GM12878 (cell line): ENCODE measurements at regions not wholly inside any gene's neighbourhood (a gene's known extent, or its start where the extent isn't known, plus 50 kb on each side); places are given as distances from the start of the nearest gene placed in this dataset.

Source experiments
- ATAC-seq: fragments of 200-7000 bp; cut with Tn5 transposase; 3 replicates; pipeline ENCODE4 v1.9.1; 2020; ENCODE audit warnings: mild to moderate bottlenecking, moderate library complexity
- BruUV-seq: library from RNA; stranded (reverse); fragments of 400-500 nt; replicated peaks from 2 replicates; lab custom pipeline; 2021; lab: Mats Ljungman, UMichigan
- CTCF ChIA-PET: fragments of 300-600 bp; sonication (Branson Sonifier 250); formaldehyde crosslinking; extraction: SDS; loops from one replicate; lab custom pipeline; 2021; ENCODE audit warnings: inconsistent platforms; lab: Yijun Ruan, JAX
- POLR2A ChIA-PET: fragments of 350-600 bp; formaldehyde crosslinking; extraction: SDS; loops from one replicate; lab custom pipeline; 2021; ENCODE audit warnings: inconsistent platforms; lab: Charles Lee
- RAD21 ChIA-PET: fragments of 300-600 bp; sonication (Branson Sonifier 250); formaldehyde crosslinking; loops from one replicate; lab custom pipeline; 2023; ENCODE audit warnings: antibody characterized with exemption; ENCODE audit not compliant: unreplicated experiment; lab: Charles Lee
- SMC1A ChIA-PET: fragments of 300-600 bp; sonication (Branson Sonifier 250); formaldehyde crosslinking; loops from one replicate; lab custom pipeline; 2023; ENCODE audit not compliant: unreplicated experiment, uncharacterized antibody; lab: Charles Lee
- DNase-seq: peaks from one replicate; pipeline ENCODE4 v3.0.0-alpha.2; 2011; ENCODE audit warnings: low read depth, low spot score
- FAIRE-seq: peaks from 3 replicates; lab custom pipeline; 2011; peaks lifted over from hg19 to GRCh38; lab: Jason Lieb, UNC
- H2AFZ ChIP-seq: 2 replicates; pipeline ENCODE4 v1.6.0; 2011; ENCODE audit warnings: low read depth, low read length, control low read depth; ENCODE audit not compliant: control insufficient read depth
- H3K27ac ChIP-seq: 2 replicates; pipeline ENCODE4 v1.5.1; 2011; ENCODE audit warnings: control low read depth; ENCODE audit not compliant: control insufficient read depth, insufficient read depth
- H3K27me3 ChIP-seq, 2 experiments: replicated peaks in 1 of 2; 2 replicates each; pipeline versions ENCODE4 v1.6.0 to v1.6.1; 2011; ENCODE audit warnings: low read length in 1 of 2; ENCODE audit not compliant: control insufficient read depth in 2 of 2, insufficient read depth in 2 of 2
- H3K36me3 ChIP-seq, 2 experiments: 2 replicates each; pipeline ENCODE4 v1.5.1; 2011; ENCODE audit warnings: low read length in 1 of 2; ENCODE audit not compliant: control insufficient read depth in 2 of 2, insufficient read depth in 2 of 2
- H3K4me1 ChIP-seq: 2 replicates; pipeline ENCODE4 v1.6.1; 2011; ENCODE audit warnings: mild to moderate bottlenecking, low read length, moderate library complexity, mixed read lengths; ENCODE audit not compliant: control insufficient read depth, insufficient read depth
- H3K4me2 ChIP-seq: 2 replicates; pipeline ENCODE4 v1.6.0; 2011; ENCODE audit warnings: control low read depth; ENCODE audit not compliant: control insufficient read depth, insufficient read depth
- H3K4me3 ChIP-seq: fragments of 200-600 bp; sonication (generic); 2 replicates; pipeline ENCODE4 v1.5.1; 2016
- H3K79me2 ChIP-seq: 2 replicates; pipeline ENCODE4 v1.6.0; 2011; ENCODE audit warnings: low read length; ENCODE audit not compliant: control insufficient read depth, insufficient read depth
- H3K9ac ChIP-seq: 2 replicates; pipeline ENCODE4 v1.8.0; 2011; ENCODE audit warnings: low read length, control low read depth, mixed read lengths; ENCODE audit not compliant: control insufficient read depth, insufficient read depth
- H3K9me3 ChIP-seq: replicated peaks from 3 replicates; pipeline ENCODE4 v1.5.1; 2011; ENCODE audit warnings: mild to moderate bottlenecking, low read length; ENCODE audit not compliant: control insufficient read depth, insufficient read depth
- H4K20me1 ChIP-seq: 2 replicates; pipeline ENCODE4 v1.6.0; 2011; ENCODE audit not compliant: control insufficient read depth, insufficient read depth
- CBX5 ChIP-seq: sonication (generic); IDR thresholded peaks from 2 replicates; pipeline ENCODE4 v1.6.1; 2016; ENCODE audit warnings: low read depth, moderate library complexity, mild to moderate bottlenecking, inconsistent platforms
- CHD4 ChIP-seq: fragments of 200-600 bp; sonication (generic); IDR thresholded peaks from 2 replicates; pipeline ENCODE4 v1.6.1; 2016; ENCODE audit warnings: mild to moderate bottlenecking
- FOXK2 ChIP-seq: fragments of 450-650 bp; IDR thresholded peaks from 2 replicates; pipeline ENCODE4 v1.6.1; 2017; ENCODE audit warnings: mild to moderate bottlenecking, moderate library complexity
- NFIC ChIP-seq: IDR thresholded peaks from 2 replicates; pipeline ENCODE4 v1.6.1; 2012; ENCODE audit warnings: low read depth, mild to moderate bottlenecking, inconsistent platforms, low read length, moderate library complexity
- NKRF ChIP-seq: fragments of 450-650 bp; conservative IDR thresholded peaks from 2 replicates; pipeline ENCODE4 v1.6.1; 2017; ENCODE audit warnings: mild to moderate bottlenecking, moderate library complexity
- RB1 ChIP-seq: fragments of 450-650 bp; formaldehyde crosslinking; IDR thresholded peaks from 2 replicates; pipeline ENCODE4 v1.6.1; 2017; ENCODE audit warnings: mild to moderate bottlenecking, borderline replicate concordance
- RUNX3 ChIP-seq: IDR thresholded peaks from 2 replicates; pipeline ENCODE4 v1.6.1; 2012; ENCODE audit warnings: low read length, inconsistent platforms
- STAT1 ChIP-seq: fragments of 450-650 bp; conservative IDR thresholded peaks from 2 replicates; pipeline ENCODE4 v1.6.1; 2014; ENCODE audit warnings: antibody characterized with exemption, mild to moderate bottlenecking
- TCF12 ChIP-seq: IDR thresholded peaks from 2 replicates; pipeline ENCODE4 v1.6.1; 2011; ENCODE audit warnings: low read depth, mild to moderate bottlenecking, low read length
- ZBTB4 ChIP-seq: fragments of 450-650 bp; formaldehyde crosslinking; IDR thresholded peaks from 2 replicates; pipeline ENCODE4 v1.4.0; 2022; ENCODE audit warnings: mild to moderate bottlenecking, moderate library complexity
- WGBS: methylation state at CpG from one replicate; pipeline ENCODE4 v1.1.6; 2016; ENCODE audit warnings: low lambda C conversion rate; ENCODE audit not compliant: insufficient replicate concordance, insufficient coverage; ENCODE audit errors: missing lambda C conversion rate; 5-methylcytosine and 5-hydroxymethylcytosine counted together
- in situ Hi-C: fragments of 300-500 bp; cut with MboI; formaldehyde crosslinking; loops from 9 replicates; pipeline ENCODE4 v1.14.3; 2018; ENCODE audit warnings: mixed read lengths
- intact Hi-C: fragments of 100-400 bp; cut with micrococcal nuclease; formaldehyde crosslinking; loops from one replicate; pipeline ENCODE4 v1.14.2; 2022; ENCODE audit not compliant: unreplicated experiment

GRCh38 chr22:48856308-48856615, 971.4 kb downstream of the BRD1 start:
- Histone ChIP-seq H3K9me3 (no peaks in the 10 kb centered on the region; the same call in 2 of the 3 replicates), H3K4me1 (no peaks in the 10 kb centered on the region), H2AFZ (no peak overlapping the region)
- CTCF ChIA-PET, result no interaction called here
- no peak for DNase-seq
- TF ChIP-seq RUNX3 (no peak), NKRF (no peak), TCF12 (no peak), RB1 (no peak), CHD4 (no peak), FOXK2 (no peak), ZBTB4 (CRISPR knock-in tag) (no peak), NFIC (no peak), STAT1 (no peak), CBX5 (no peak)
- TF ChIP-seq, all 136 proteins: peak for 0
- in situ Hi-C loops (no loop called here), intact Hi-C loops (no loop called here)
- Histone ChIP-seq H3K4me2 (no peak overlapping the region), H3K9ac (no peak overlapping the region), H3K27ac (no peak overlapping the region), H4K20me1 (no peaks in the 10 kb centered on the region), H3K36me3 (no peaks in the 10 kb centered on the region), H3K27me3 (no peaks in the 10 kb centered on the region), H3K79me2 (no peaks in the 10 kb centered on the region), H3K4me3 (no peak overlapping the region)
- ATAC-seq, result no peak
- ChIA-PET POLR2A (no interaction called here), RAD21 (no interaction called here), SMC1A (no interaction called here)
- WGBS, result 21% methylated on average over 8 of the region's 8 CpGs
- FAIRE-seq, result no peak
- no TSS peak for BruUV-seq
